Ovary (tissue), 3 donors: ENCODE measurements at regions not wholly inside any gene's neighbourhood (a gene's known extent, or its start where the extent isn't known, plus 50 kb on each side); places are given as distances from the start of the nearest gene placed in this dataset.

Source experiments
- CTCF ChIP-seq, 3 donors: fragments of 450-650 bp in 2 of 3; fragments of 200-600 bp in 1 of 3; IDR thresholded peaks; one replicate each; pipeline versions ENCODE4 v1.5.1 to v1.8.0; 2016 to 2022; ENCODE audit warnings: antibody characterized with exemption in 3 of 3, mild to moderate bottlenecking in 1 of 3
- POLR2A ChIP-seq: fragments of 450-650 bp; IDR thresholded peaks from one replicate; pipeline ENCODE4 v1.6.1; 2017; ENCODE audit warnings: antibody characterized with exemption, mild to moderate bottlenecking, moderate library complexity
- donor health status: DM: no; HTN: no; CAD: no.

GRCh38 chr1:193402977-193403376 lies 216.6 kb upstream of the B3GALT2 start:
- TF ChIP-seq POLR2A (no peak), CTCF (IDR thresholded peaks at IDR 0.05) (no peak)
